GM18907 (cell line): ENCODE measurements at regions not wholly inside any gene's neighbourhood (a gene's known extent, or its start where the extent isn't known, plus 50 kb on each side); places are given as distances from the start of the nearest gene placed in this dataset.

ENCODE experiments used
- ATAC-seq: cut with Tn5 transposase; IDR thresholded peaks from one replicate; pipeline ENCODE4 v1.9.1; 2021; ENCODE audit warnings: mild to moderate bottlenecking, moderate library complexity; ENCODE audit not compliant: unreplicated experiment

GRCh38 chr5:153881687-153882086, 157.0 kb downstream of the FAM114A2 start:
- ATAC-seq, result no peak

GRCh38 chr5:153880106-153880505, 158.6 kb downstream of the FAM114A2 start:
- ATAC-seq, result no peak

GRCh38 chr5:153879596-153879995, 159.1 kb downstream of the FAM114A2 start:
- ATAC-seq, result no peak

- no peak for ATAC-seq
These were observed 172.5 kb downstream of the FAM114A2 start for GRCh38 chr5:153866176-153866575.

GRCh38 chr5:153865016-153865415, 173.7 kb downstream of the FAM114A2 start:
- no peak for ATAC-seq

GRCh38 chr5:153863951-153864350, 174.8 kb downstream of the FAM114A2 start:
- ATAC-seq, result no peak
